ENCODE measurements at regions not wholly inside any gene's neighbourhood (a gene's known extent, or its start where the extent isn't known, plus 50 kb on each side); places are given as distances from the start of the nearest gene placed in this dataset.

DNA sequence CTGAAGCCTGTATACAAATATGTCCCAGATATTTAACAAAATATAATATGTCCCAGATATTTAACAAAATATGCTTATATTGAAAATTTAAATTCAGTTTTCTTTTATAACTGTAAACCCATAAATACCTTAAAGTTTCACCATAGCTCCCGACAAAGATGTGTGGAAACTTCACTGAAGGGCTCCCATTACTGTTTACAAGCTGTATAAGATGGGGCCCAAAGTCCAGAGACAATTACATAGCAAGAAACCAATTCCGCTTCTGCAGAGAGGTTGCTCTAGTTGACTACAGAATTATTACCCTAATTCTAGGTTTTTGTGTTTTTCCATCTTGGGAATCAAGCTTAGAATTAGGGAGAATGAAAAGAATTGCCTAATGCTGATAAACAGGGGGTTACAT lies 102.6 kb upstream of the EPHA6 start:
- no peak for ATAC-seq

DNA sequence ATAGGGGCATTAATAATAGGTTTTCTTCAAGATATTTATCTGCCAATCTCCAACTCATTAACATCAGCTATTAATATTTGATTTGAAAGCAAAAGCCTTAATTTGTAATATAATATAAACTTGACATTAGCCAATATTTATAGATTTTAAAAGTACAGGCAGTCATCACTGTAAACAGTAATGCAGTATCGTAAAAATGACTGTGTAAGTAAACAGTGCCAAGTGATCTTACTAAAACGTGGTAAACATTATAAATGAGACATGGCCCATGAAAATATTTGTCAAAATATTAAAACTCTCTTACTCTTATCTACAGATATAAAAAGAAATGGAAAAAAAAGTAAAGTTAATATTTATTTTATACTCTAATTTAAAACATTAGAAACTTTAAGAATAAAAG lies 101.6 kb upstream of the EPHA6 start:
- TF ChIP-seq ZFP3 (CRISPR knock-in tag; IDR thresholded peaks at IDR 0.05) (no peak), ZNF8 (CRISPR knock-in tag; IDR thresholded peaks at IDR 0.05) (no peak), TCF4 (CRISPR knock-in tag; IDR thresholded peaks at IDR 0.05; ENCODE audit: borderline replicate concordance) (no peak)
- ATAC-seq = no peak

More for the DNA sequence above, 102.6 kb upstream of the EPHA6 start:
- TF ChIP-seq, protein P1, sequence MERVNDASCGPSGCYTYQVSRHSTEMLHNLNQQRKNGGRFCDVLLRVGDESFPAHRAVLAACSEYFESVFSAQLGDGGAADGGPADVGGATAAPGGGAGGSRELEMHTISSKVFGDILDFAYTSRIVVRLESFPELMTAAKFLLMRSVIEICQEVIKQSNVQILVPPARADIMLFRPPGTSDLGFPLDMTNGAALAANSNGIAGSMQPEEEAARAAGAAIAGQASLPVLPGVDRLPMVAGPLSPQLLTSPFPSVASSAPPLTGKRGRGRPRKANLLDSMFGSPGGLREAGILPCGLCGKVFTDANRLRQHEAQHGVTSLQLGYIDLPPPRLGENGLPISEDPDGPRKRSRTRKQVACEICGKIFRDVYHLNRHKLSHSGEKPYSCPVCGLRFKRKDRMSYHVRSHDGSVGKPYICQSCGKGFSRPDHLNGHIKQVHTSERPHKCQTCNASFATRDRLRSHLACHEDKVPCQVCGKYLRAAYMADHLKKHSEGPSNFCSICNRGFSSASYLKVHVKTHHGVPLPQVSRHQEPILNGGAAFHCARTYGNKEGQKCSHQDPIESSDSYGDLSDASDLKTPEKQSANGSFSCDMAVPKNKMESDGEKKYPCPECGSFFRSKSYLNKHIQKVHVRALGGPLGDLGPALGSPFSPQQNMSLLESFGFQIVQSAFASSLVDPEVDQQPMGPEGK (CRISPR knock-in tag; IDR thresholded peaks at IDR 0.05; ENCODE audit: borderline replicate concordance) = no peak
- no peak for TF ChIP-seq OSR1 (CRISPR knock-in tag; IDR thresholded peaks at IDR 0.05)
- no peak for TF ChIP-seq ESRRG (CRISPR knock-in tag; IDR thresholded peaks at IDR 0.05)
- no peak for TF ChIP-seq ZFP3 (CRISPR knock-in tag; IDR thresholded peaks at IDR 0.05)
- TF ChIP-seq ZNF8 (CRISPR knock-in tag; IDR thresholded peaks at IDR 0.05) = no peak
- TF ChIP-seq RARB (CRISPR knock-in tag; IDR thresholded peaks at IDR 0.05) = no peak
- TF ChIP-seq CSDC2 (CRISPR knock-in tag; IDR thresholded peaks at IDR 0.05) = no peak
- TF ChIP-seq SNAI2 (CRISPR knock-in tag; IDR thresholded peaks at IDR 0.05) = no peak
- TF ChIP-seq, protein P2, sequence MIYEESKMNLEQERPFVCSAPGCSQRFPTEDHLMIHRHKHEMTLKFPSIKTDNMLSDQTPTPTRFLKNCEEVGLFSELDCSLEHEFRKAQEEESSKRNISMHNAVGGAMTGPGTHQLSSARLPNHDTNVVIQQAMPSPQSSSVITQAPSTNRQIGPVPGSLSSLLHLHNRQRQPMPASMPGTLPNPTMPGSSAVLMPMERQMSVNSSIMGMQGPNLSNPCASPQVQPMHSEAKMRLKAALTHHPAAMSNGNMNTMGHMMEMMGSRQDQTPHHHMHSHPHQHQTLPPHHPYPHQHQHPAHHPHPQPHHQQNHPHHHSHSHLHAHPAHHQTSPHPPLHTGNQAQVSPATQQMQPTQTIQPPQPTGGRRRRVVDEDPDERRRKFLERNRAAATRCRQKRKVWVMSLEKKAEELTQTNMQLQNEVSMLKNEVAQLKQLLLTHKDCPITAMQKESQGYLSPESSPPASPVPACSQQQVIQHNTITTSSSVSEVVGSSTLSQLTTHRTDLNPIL (CRISPR knock-in tag; IDR thresholded peaks at IDR 0.05; ENCODE audit: low read depth) = no peak
- TF ChIP-seq, protein P3, sequence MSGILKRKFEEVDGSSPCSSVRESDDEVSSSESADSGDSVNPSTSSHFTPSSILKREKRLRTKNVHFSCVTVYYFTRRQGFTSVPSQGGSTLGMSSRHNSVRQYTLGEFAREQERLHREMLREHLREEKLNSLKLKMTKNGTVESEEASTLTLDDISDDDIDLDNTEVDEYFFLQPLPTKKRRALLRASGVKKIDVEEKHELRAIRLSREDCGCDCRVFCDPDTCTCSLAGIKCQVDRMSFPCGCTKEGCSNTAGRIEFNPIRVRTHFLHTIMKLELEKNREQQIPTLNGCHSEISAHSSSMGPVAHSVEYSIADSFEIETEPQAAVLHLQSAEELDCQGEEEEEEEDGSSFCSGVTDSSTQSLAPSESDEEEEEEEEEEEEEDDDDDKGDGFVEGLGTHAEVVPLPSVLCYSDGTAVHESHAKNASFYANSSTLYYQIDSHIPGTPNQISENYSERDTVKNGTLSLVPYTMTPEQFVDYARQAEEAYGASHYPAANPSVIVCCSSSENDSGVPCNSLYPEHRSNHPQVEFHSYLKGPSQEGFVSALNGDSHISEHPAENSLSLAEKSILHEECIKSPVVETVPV (CRISPR knock-in tag; IDR thresholded peaks at IDR 0.05) = no peak
- TF ChIP-seq ZNF70 (CRISPR knock-in tag; IDR thresholded peaks at IDR 0.05) = no peak
- no peak for TF ChIP-seq ZC3H10 (CRISPR knock-in tag; IDR thresholded peaks at IDR 0.05)
- no peak for TF ChIP-seq TCF4 (CRISPR knock-in tag; IDR thresholded peaks at IDR 0.05; ENCODE audit: borderline replicate concordance)
- no peak for TF ChIP-seq ZNF565 (CRISPR knock-in tag; conservative IDR thresholded peaks at IDR 0.05; ENCODE audit: low read depth)
- no peak for TF ChIP-seq TOX (CRISPR knock-in tag; IDR thresholded peaks at IDR 0.05; ENCODE audit: borderline replicate concordance)
- TF ChIP-seq GLIS3 (CRISPR knock-in tag; IDR thresholded peaks at IDR 0.05) = no peak
- TF ChIP-seq, protein P4, sequence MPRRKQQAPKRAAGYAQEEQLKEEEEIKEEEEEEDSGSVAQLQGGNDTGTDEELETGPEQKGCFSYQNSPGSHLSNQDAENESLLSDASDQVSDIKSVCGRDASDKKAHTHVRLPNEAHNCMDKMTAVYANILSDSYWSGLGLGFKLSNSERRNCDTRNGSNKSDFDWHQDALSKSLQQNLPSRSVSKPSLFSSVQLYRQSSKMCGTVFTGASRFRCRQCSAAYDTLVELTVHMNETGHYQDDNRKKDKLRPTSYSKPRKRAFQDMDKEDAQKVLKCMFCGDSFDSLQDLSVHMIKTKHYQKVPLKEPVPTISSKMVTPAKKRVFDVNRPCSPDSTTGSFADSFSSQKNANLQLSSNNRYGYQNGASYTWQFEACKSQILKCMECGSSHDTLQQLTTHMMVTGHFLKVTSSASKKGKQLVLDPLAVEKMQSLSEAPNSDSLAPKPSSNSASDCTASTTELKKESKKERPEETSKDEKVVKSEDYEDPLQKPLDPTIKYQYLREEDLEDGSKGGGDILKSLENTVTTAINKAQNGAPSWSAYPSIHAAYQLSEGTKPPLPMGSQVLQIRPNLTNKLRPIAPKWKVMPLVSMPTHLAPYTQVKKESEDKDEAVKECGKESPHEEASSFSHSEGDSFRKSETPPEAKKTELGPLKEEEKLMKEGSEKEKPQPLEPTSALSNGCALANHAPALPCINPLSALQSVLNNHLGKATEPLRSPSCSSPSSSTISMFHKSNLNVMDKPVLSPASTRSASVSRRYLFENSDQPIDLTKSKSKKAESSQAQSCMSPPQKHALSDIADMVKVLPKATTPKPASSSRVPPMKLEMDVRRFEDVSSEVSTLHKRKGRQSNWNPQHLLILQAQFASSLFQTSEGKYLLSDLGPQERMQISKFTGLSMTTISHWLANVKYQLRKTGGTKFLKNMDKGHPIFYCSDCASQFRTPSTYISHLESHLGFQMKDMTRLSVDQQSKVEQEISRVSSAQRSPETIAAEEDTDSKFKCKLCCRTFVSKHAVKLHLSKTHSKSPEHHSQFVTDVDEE (CRISPR knock-in tag; IDR thresholded peaks at IDR 0.05) = no peak

DNA sequence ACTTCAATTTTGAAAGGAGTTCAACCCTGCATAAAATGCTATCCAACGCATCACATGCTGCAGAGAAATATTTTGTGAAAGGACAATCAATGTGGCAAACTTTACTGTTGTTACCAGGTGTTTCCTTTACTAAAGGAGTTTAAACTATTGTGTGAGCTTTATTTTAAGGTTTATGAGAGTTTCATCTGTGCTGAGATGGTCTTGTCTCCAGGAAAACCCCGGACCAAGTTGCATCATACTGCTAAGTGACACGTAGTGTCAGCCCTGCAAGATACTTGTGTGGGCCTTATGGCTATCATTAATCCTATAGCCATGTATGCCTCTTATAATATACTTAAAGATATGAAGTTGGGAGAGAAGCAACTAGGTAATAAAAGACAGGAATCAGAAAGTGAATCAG lies 94.5 kb upstream of the EPHA6 start:
- no peak for ATAC-seq
- TF ChIP-seq TOX (CRISPR knock-in tag; IDR thresholded peaks at IDR 0.05; ENCODE audit: borderline replicate concordance) = no peak
- no peak for TF ChIP-seq ZC3H10 (CRISPR knock-in tag; IDR thresholded peaks at IDR 0.05)
- no peak for TF ChIP-seq ZNF70 (CRISPR knock-in tag; IDR thresholded peaks at IDR 0.05)
- no peak for TF ChIP-seq CSDC2 (CRISPR knock-in tag; IDR thresholded peaks at IDR 0.05)
- TF ChIP-seq BACH2 (CRISPR knock-in tag; IDR thresholded peaks at IDR 0.05; ENCODE audit: borderline replicate concordance) = no peak
- TF ChIP-seq ZFP30 (CRISPR knock-in tag; IDR thresholded peaks at IDR 0.05) = no peak

DNA sequence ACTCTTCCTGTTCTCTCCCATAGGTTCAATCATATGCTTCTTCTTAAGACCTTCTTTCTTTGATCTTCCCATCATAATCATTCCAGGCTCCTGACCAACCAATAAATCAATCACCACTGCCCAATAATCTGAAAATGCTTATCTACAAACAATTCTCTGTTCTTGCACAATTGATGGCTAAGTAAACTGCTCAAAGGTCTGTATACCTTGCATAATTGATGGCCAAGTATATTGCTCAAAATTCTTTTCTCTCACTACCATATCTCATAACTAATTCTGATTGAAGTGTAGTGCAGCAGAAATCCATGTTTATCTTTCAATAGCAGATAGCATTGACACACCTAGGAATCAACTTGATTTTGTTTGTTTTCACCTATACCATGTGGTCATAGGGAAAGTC lies 83.4 kb upstream of the EPHA6 start:
- TF ChIP-seq ZNF70 (CRISPR knock-in tag; IDR thresholded peaks at IDR 0.05) = no peak
- no peak for TF ChIP-seq CSDC2 (CRISPR knock-in tag; IDR thresholded peaks at IDR 0.05)
- no peak for TF ChIP-seq ZNF8 (CRISPR knock-in tag; IDR thresholded peaks at IDR 0.05)
- TF ChIP-seq ZFP3 (CRISPR knock-in tag; IDR thresholded peaks at IDR 0.05) = no peak
- TF ChIP-seq ZNF565 (CRISPR knock-in tag; conservative IDR thresholded peaks at IDR 0.05; ENCODE audit: low read depth) = no peak
- no peak for TF ChIP-seq OSR1 (CRISPR knock-in tag; IDR thresholded peaks at IDR 0.05)
- no peak for TF ChIP-seq GLIS3 (CRISPR knock-in tag; IDR thresholded peaks at IDR 0.05)
- ATAC-seq = no peak
